ENCODE measurements at regions not wholly inside any gene's neighbourhood (a gene's known extent, or its start where the extent isn't known, plus 50 kb on each side); places are given as distances from the start of the nearest gene placed in this dataset.
"Not testable (repeated sequence)": the region's sequence is repeated elsewhere in the genome, so short reads cannot be mapped to it uniquely, and the experiment has no call there.

DNA sequence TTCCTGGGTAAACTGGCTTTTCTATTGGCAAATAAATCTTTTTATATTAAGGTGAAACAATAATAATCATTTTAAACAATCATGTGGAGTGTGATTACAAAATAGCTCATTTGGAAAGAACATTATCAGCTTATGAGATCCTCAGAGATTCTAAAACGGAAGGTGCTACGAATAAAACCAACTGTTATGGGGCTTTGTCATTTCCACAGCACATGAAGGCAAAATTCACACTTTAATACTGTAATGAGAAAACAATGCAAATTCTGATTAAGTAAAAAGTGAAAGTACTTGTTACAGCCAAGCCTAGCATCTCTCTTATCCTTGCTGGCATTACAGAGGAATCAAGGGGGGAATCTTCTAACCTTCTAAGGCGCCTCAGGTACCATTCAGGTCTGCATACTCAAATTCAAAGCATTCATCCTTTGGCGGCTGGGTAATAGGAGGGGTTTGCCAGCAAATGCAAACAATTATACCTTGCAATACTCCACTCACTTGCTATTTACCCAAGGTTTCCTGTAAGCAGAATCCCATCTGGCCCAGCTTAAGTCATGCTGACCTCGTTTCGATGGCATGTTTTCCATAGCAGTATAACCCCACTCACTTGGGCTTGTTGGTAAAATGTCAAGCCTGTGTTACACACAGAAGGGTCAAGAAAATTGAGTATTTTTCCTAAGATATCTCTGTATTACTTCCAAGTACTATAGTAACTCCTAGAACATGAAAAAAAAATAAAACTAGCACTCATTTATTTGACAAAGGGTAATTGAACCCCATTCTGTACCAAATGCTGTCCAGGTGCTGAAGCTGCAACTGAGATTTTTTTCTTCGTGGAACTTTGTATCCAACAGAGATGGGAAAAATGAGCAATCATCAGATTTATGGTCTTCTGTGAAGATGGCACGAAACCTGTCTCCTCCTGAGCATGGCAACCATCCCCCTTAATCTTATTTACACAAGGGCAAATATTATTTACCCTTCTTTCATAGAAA is 183.7 kb upstream of the LMCD1 start:
- DNase-seq: no peak

- no peak for DNase-seq
These were observed 181.5 kb upstream of the LMCD1 start for GRCh38 chr3:8319935-8320634.

- DNase-seq: no peak
These were observed 180.7 kb upstream of the LMCD1 start for GRCh38 chr3:8320711-8321458.

DNA sequence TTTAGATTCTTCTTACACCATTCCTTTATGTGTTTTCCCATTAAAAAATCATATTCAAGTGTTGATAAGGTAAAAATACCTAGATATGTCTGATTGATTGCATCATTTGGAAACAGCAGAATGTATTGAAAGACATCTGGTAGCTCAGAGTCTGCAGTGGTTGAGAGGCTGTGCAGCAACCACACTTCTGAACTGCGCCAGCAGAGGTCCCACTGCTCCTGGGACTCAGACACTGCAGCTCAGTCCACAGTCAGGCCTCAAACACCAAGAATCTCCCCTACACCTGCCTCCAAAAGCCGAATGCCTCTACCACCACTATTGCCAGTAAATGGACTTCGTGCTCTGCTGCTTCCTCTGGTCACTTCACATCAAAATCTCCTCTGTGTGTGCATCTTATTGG is 176.9 kb upstream of the LMCD1 start:
- DNase-seq: peak; percentile 18 to 67 (median 37)

- no peak for DNase-seq
These were observed 176.3 kb upstream of the LMCD1 start for GRCh38 chr3:8325306-8325705.

DNA sequence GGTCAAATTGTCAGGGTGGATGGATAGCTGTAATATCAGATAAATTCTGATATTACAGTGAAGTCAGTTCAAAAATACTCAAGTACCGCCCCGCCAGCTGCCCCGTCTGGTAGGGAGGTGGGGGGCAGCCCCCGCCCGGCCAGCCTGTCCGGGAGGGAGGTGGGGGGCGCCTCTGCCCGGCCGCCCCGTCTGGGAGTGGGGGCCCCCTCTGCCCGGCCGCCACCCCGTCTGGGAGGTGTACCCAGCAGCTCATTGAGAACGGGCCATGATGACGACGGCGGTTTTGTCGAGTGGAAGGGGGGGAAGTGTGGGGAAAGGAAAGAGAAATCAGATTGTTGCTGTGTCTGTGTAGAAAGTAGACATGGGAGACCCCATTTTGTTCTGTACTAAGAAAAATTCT is 175.8 kb upstream of the LMCD1 start:
- DNase-seq: not testable (repeated sequence)

- no peak for DNase-seq
These were observed 173.9 kb upstream of the LMCD1 start for GRCh38 chr3:8327739-8328138.

DNA sequence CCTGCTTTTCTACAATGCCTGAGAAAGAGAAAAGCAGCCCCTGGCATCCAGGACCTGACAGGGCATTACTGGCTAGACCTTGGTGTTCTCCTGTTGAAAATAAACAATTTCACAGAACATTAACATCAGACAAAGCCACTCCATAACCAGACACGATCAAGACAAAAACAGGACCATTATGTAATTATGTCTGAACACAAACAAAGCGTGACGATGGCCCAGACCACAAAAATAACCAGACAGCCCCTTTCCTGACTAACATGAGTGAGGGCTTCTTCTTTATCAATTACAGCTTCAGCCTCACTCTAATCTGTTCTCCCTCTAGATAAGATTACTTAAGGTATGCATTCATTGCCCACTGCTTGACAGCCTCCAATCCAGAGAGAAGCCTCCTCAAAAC is 172.7 kb upstream of the LMCD1 start:
- no peak for DNase-seq

DNA sequence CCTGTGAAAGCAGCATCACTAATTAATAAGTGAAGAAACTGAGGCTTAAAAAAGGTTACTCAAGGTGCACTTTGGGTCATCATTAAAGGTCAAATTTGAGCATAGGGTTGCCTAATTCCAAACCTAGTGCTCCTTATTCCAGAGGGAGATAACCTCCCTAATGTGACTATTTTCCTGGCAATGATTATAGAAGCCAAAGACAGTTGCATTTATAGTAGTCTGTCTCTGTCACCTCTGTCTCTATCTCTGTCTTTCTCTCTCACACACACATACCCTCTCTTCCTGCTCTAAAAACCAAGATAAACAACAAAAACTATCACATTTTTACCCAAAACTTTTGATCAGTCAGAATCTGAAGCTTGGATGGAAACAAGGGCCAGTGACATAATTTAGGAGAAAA is 172.0 kb upstream of the LMCD1 start:
- DNase-seq: no peak

DNA sequence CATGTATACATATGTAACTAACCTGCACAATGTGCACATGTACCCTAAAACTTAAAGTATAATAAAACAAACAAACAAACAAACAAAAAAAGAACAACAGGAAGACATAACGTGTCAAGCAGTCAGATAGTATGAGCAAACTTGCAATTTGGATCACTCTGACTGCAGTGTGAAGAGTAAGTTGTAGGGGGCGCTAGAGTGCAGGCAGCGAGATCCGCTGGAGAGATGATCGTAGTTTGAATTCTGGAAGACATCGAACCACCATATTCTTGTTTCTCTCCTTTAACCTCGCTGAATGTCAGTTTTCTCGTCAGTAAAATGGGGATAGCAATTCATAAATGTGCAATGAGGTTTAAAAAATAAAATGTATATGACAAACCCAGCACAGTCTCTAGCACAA is 165.2 kb upstream of the LMCD1 start:
- no peak for DNase-seq

DNA sequence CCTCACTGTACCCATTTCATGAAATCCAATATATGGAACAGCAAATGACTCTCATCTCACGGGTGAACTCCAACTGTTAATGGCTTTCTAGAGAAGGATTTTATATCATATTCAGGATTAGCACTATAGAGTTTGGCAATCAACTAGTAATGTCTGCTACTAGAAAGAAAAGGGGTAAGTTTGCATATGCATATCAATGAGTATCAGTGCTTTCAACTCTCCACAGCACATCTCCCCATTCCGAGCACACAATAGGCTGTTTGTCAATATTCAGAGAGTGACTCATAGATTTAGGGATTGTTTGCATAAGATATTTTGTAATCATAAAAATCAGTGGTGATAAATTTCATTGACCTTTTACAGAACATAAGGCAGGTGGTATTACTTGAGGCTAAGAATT is 163.2 kb upstream of the LMCD1 start:
- DNase-seq: no peak

- DNase-seq: no peak
These were observed 159.8 kb upstream of the LMCD1 start for GRCh38 chr3:8341821-8342247.

DNA sequence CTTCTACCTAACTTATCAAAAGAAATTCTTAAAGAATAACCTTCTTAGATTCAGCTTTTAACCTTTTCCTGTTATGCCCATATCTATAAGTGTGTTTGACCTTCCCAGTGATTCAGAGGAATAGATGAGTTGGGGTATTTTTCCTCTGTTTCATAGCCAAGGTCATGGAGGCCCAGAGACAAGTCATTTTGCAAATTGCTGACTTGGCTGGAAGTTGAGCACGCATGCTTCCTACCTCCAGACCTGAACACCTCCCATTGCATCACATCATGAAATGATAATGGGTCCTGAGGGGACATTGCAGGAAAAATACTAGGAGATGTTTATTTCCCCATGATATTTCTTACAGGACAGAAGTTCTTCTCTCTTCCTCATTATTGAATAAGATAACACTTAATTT is 158.6 kb upstream of the LMCD1 start:
- no peak for DNase-seq

- DNase-seq: no peak
These were observed 156.2 kb upstream of the LMCD1 start for GRCh38 chr3:8345398-8345797.

GRCh38 chr3:8348076-8348475 is 153.5 kb upstream of the LMCD1 start:
- no peak for DNase-seq

DNA sequence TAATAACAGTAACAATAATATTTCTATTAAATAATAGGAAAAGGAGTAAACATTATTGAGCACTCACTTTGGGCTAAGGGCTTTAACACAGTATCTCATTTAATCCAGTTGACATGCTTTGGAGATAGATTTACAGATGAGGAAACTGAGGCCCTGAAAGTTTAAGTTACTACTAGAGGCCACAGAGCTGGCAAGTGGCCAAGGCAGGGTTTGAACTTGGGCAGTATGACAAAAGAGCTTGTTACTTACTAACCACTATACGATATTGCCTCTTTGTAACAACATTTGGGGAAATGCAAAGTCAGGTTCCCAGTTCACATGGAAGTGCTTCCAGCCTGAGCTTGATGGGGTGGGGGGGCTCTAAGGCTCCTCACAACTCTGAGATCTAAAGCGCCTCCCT is 149.1 kb upstream of the LMCD1 start:
- DNase-seq: no peak

- no peak for DNase-seq
These were observed 148.3 kb upstream of the LMCD1 start for GRCh38 chr3:8353364-8353763.

DNA sequence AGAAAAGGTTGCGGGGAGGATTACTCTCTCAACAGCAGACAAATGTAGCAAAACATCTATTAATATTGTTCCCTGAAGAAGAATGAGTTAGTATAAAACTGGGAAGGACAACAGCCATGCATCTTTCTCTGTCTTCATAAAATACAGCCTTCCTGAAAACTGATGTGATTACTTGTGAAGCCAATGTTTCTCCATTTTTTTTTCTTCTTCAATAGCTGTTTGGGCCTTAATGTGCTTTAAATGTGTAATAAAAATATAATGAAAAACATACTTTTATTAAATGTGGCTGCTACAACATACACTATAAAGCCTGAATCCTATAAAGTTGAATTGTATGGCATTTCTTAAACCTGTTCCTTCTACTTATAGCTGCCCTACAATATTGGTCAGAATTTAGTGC is 146.3 kb upstream of the LMCD1 start:
- DNase-seq: no peak

DNA sequence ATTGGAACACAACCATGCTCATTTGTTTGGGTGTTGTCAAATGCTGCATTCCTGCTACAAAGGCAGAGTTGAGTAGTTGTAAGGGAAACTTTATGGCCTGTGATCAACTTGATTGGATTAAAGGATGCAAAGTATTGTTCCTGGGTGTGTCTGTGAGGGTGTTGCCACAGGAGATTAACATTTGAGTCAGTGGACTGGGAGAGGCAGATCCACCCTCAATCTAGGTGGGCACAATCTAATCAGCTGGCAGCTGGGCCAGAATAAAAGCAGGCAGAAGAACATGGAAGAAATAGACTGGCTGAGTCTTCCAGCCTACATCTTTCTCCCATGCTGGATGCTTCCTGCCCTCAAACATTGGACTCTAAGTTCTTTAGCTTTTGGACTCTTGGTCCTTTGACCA is 145.6 kb upstream of the LMCD1 start:
- not testable (repeated sequence) for DNase-seq

- no peak for DNase-seq
These were observed 143.8 kb upstream of the LMCD1 start for GRCh38 chr3:8357859-8358258.

DNA sequence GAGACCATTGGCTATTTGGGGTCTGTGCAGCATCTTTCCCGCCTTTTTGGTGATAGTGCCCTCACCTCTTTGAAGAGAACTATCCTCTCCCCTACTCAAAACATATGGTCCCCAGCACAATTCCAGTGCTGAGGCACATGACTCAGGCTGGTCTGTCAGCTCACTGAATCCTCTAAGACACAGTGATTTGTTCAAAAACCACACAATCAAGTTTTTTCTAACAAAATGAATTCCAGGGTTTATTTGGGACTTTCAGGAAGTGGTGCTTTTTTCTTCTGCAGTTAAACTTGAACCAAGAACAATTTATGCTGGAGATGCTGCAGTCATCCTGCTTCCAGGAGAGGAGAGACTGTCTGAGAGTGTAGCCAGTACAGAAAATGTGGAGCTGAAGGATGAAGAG is 142.5 kb upstream of the LMCD1 start:
- no peak for DNase-seq

DNA sequence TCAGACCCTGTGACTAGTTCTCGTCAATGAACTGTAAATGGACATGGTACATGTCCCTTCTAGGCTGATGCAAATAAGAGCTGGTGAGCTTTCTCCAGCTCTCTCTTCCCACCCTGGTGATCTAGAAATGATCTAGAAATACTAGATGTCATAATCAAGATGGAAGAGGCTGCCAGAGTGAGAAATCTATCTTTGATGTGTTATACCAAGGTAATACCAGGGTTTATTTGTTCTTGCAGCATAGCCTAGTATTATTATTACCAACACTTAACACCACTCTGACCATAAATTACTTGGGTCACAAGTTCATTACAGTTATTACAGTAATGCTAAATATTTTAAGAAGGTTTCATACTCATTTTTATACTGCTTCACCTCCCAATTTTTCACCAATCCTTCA is 138.4 kb upstream of the LMCD1 start:
- no peak for DNase-seq

DNA sequence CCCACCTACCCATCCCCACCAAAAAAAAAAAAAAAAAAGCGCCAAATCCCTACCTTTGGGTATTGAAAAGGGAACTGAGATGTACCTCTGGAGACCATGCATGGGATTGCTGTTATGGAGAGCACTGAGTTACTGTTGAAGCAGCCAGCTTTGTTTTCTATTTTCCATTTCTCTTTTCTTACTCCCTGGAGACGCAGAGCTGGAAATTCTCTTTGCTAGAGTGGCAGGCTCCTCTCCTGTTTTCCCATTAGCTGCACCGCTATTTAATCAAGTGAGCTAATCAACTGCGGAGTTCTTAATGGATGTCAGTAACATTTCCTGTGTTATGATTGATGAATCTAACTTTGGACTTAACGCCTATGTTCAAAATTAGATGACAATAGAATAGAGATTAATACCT is 136.1 kb upstream of the LMCD1 start:
- no peak for DNase-seq

Measured in suppressor macrophage (primary cell).